DLD1 (cell line): ENCODE measurements at regions not wholly inside any gene's neighbourhood (a gene's known extent, or its start where the extent isn't known, plus 50 kb on each side); places are given as distances from the start of the nearest gene placed in this dataset.
"Not testable (repeated sequence)": the region's sequence is repeated elsewhere in the genome, so short reads cannot be mapped to it uniquely, and the experiment has no call there.

ENCODE experiments used
- in situ Hi-C: cut with HindIII; loops from 2 replicates; pipeline ENCODE4 v1.10.0; 2017; ENCODE audit warnings: low sequenced_read_pairs

GRCh38 chr13:112255550-112256120 lies 120.5 kb upstream of the SPACA7 start:
- in situ Hi-C loops = loop anchor here (10.0 kb wide), 1 partner anchor 69 kb away; no protein-coding TSS in a partner anchor

- in situ Hi-C loops = loop anchor here (10.0 kb wide), 1 partner anchor 68 kb away; no protein-coding TSS in a partner anchor
Measured at GRCh38 chr13:112256716-112257494, 119.2 kb upstream of the SPACA7 start.

GRCh38 chr13:112259511-112259910 lies 116.6 kb upstream of the SPACA7 start:
- in situ Hi-C loops = loop anchor here (10.0 kb wide), 1 partner anchor 65 kb away; no protein-coding TSS in a partner anchor

GRCh38 chr13:112260108-112261055 lies 115.8 kb upstream of the SPACA7 start:
- in situ Hi-C loops = no loop called here

- in situ Hi-C loops = no loop called here
Measured at GRCh38 chr13:112261924-112262323, 114.2 kb upstream of the SPACA7 start.

GRCh38 chr13:112263152-112263551 lies 113.0 kb upstream of the SPACA7 start:
- in situ Hi-C loops = no loop called here

GRCh38 chr13:112267660-112268059 lies 108.5 kb upstream of the SPACA7 start:
- in situ Hi-C loops = no loop called here

- in situ Hi-C loops = no loop called here
Measured at GRCh38 chr13:112270951-112271350, 105.2 kb upstream of the SPACA7 start.

GRCh38 chr13:112286733-112287132 lies 89.4 kb upstream of the SPACA7 start:
- in situ Hi-C loops = not testable (repeated sequence)

- in situ Hi-C loops = loop anchor here (10.0 kb wide), 1 partner anchor 66 kb away; no protein-coding TSS in a partner anchor
Measured at GRCh38 chr13:112320303-112320702, 55.9 kb upstream of the SPACA7 start.

- in situ Hi-C loops = loop anchor here (10.0 kb wide), 1 partner anchor 68 kb away; no protein-coding TSS in a partner anchor
Measured at GRCh38 chr13:112322557-112322956, 53.6 kb upstream of the SPACA7 start.

GRCh38 chr13:112324116-112324515 lies 52.0 kb upstream of the SPACA7 start:
- in situ Hi-C loops = loop anchor here (10.0 kb wide), 1 partner anchor 69 kb away; no protein-coding TSS in a partner anchor

GRCh38 chr13:112325142-112325808 lies 50.9 kb upstream of the SPACA7 start:
- in situ Hi-C loops = loop anchor here (10.0 kb wide), 1 partner anchor 70 kb away; no protein-coding TSS in a partner anchor

- in situ Hi-C loops = loop anchor here (10.0 kb wide), 1 partner anchor 71 kb away; no protein-coding TSS in a partner anchor
Measured at GRCh38 chr13:112325920-112326645, 50.1 kb upstream of the SPACA7 start.
